ENCODE measurements at regions not wholly inside any gene's neighbourhood (a gene's known extent, or its start where the extent isn't known, plus 50 kb on each side); places are given as distances from the start of the nearest gene placed in this dataset.

DNA sequence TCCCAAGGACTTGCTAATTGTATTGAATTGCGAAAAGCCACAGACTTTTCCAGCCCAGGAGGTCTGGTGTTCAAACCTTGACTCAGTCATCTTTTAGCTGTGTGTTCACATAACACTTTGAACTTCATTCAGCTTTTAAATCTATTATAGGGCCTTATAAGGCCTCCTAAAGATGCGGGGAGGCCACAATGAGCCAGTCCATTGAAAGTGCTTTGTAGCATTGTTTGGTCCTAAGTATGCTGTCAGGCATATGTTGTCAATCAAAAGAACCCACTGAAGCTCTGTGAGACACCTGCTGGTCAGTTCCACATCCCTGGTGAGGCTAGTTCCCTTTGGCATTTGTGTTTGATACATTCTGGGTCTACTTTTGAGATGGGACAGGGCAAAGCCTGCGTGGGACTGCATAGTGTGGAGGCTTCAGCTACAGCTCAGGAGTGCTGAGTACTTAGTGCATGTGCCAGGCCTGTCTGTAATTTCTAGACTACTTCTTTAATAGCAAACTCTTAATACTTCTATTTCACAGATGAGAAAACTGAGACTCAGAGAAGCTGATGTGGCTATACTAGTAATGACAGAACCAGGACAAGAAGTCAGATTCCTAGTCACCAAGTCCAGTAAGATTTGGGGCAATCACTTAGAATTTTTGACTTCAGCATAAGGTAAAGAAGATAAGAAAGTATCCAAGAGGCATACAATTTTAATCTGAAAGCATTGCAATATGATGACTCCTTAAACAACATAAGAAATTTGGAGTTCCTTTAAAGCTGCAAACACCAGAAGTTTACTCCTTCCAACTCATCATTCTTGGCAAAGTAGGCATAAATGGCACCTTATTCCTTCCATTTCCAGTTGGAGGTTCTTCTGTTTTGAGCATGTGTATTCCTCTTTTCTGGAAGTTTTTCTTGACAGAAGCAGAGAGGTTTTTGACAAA lies 213.0 kb downstream of the PDCD6IP start:
- TF ChIP-seq EZH2 (IDR thresholded peaks at IDR 0.05; ENCODE audit: borderline replicate concordance, control insufficient read depth, low read depth, low read length) (no peak), YY1 (IDR thresholded peaks at IDR 0.05; ENCODE audit: low read depth, low read length) (no peak), POLR2AphosphoS5 (IDR thresholded peaks at IDR 0.05; ENCODE audit: low read length) (no peak), EP300 (IDR thresholded peaks at IDR 0.05; ENCODE audit: borderline replicate concordance in 1 of 2, control insufficient read depth in 1 of 2, low read depth in 2 of 2, low read length in 2 of 2) (no peak)
- TF ChIP-seq, protein P1, sequence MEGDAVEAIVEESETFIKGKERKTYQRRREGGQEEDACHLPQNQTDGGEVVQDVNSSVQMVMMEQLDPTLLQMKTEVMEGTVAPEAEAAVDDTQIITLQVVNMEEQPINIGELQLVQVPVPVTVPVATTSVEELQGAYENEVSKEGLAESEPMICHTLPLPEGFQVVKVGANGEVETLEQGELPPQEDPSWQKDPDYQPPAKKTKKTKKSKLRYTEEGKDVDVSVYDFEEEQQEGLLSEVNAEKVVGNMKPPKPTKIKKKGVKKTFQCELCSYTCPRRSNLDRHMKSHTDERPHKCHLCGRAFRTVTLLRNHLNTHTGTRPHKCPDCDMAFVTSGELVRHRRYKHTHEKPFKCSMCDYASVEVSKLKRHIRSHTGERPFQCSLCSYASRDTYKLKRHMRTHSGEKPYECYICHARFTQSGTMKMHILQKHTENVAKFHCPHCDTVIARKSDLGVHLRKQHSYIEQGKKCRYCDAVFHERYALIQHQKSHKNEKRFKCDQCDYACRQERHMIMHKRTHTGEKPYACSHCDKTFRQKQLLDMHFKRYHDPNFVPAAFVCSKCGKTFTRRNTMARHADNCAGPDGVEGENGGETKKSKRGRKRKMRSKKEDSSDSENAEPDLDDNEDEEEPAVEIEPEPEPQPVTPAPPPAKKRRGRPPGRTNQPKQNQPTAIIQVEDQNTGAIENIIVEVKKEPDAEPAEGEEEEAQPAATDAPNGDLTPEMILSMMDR (IDR thresholded peaks at IDR 0.05 in 2 of 3, conservative IDR thresholded peaks at IDR 0.05 in 1 of 3; ENCODE audit: control insufficient read depth in 2 of 3, extremely low read depth in 1 of 3, insufficient read depth in 1 of 3, low read depth in 3 of 3, low read length in 3 of 3) = peak; percentile 9 to 25 (median 25); a peak in 2 of 6 replicates
- TF ChIP-seq, protein P2, sequence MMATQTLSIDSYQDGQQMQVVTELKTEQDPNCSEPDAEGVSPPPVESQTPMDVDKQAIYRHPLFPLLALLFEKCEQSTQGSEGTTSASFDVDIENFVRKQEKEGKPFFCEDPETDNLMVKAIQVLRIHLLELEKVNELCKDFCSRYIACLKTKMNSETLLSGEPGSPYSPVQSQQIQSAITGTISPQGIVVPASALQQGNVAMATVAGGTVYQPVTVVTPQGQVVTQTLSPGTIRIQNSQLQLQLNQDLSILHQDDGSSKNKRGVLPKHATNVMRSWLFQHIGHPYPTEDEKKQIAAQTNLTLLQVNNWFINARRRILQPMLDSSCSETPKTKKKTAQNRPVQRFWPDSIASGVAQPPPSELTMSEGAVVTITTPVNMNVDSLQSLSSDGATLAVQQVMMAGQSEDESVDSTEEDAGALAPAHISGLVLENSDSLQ (IDR thresholded peaks at IDR 0.05) = peak; percentile 35; the same call in 1 of the 2 replicates
- TF ChIP-seq, protein P3, sequence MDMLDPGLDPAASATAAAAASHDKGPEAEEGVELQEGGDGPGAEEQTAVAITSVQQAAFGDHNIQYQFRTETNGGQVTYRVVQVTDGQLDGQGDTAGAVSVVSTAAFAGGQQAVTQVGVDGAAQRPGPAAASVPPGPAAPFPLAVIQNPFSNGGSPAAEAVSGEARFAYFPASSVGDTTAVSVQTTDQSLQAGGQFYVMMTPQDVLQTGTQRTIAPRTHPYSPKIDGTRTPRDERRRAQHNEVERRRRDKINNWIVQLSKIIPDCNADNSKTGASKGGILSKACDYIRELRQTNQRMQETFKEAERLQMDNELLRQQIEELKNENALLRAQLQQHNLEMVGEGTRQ (IDR thresholded peaks at IDR 0.05; ENCODE audit: borderline replicate concordance, low read depth, low read length) = no peak
